NT2/D1 (cell line): ENCODE measurements at regions not wholly inside any gene's neighbourhood (a gene's known extent, or its start where the extent isn't known, plus 50 kb on each side); places are given as distances from the start of the nearest gene placed in this dataset.

Experiments used
- DNase-seq: peaks from one replicate; pipeline ENCODE4 v3.0.0-alpha.2; 2011; ENCODE audit warnings: low read depth, low spot score
- H3K27me3 ChIP-seq: 2 replicates; pipeline ENCODE4 v1.6.0; 2011; ENCODE audit warnings: mild to moderate bottlenecking; ENCODE audit not compliant: insufficient read length, insufficient read depth
- H3K36me3 ChIP-seq: 2 replicates; pipeline ENCODE4 v1.6.1; 2011; ENCODE audit warnings: mild to moderate bottlenecking, low read length, mixed read lengths; ENCODE audit not compliant: insufficient read depth, insufficient read length
- H3K4me1 ChIP-seq: 2 replicates; pipeline ENCODE4 v1.5.1; 2011; ENCODE audit not compliant: insufficient read depth, insufficient read length
- H3K4me3 ChIP-seq: 2 replicates; pipeline ENCODE4 v1.5.1; 2011; ENCODE audit warnings: low read depth; ENCODE audit not compliant: insufficient read length
- H3K9ac ChIP-seq: 2 replicates; pipeline ENCODE4 v1.6.0; 2011; ENCODE audit warnings: low read depth; ENCODE audit not compliant: insufficient read length
- H3K9me3 ChIP-seq: 2 replicates; pipeline ENCODE4 v1.5.1; 2011; ENCODE audit warnings: mild to moderate bottlenecking, low read length; ENCODE audit not compliant: insufficient read depth
- SUZ12 ChIP-seq: IDR thresholded peaks from 2 replicates; pipeline ENCODE4 v1.6.1; 2011; ENCODE audit not compliant: insufficient read length, insufficient read depth; ENCODE audit errors: extremely low read depth
- YY1 ChIP-seq: IDR thresholded peaks from 2 replicates; pipeline ENCODE4 v1.6.1; 2011; ENCODE audit not compliant: insufficient read length, insufficient read depth
- ZNF274 ChIP-seq: IDR thresholded peaks from 2 replicates; pipeline ENCODE4 v1.6.1; 2011; ENCODE audit warnings: mild to moderate bottlenecking, low read depth, low read length

- Histone ChIP-seq H3K4me1 (no peaks in the 10 kb centered on the region), H3K4me3 (no peak overlapping the region), H3K27me3 (no peaks in the 10 kb centered on the region), H3K9ac (no peak overlapping the region), H3K9me3 (peaks cover 6% of the 10 kb centered on the region; the same call in 1 of the 2 replicates), H3K36me3 (no peaks in the 10 kb centered on the region)
- peak; percentile 61 for DNase-seq
- TF ChIP-seq ZNF274 (no peak), SUZ12 (no peak), YY1 (no peak)
Observed at GRCh38 chr16:48862087-48862532, 252.1 kb upstream of the N4BP1 start.

GRCh38 chr16:48860341-48860740, 250.4 kb upstream of the N4BP1 start:
- H3K9me3 ChIP-seq, result no peaks in the 10 kb centered on the region
- no peaks in the 10 kb centered on the region for H3K36me3 ChIP-seq
- no peaks in the 10 kb centered on the region for H3K27me3 ChIP-seq
- no peak overlapping the region for H3K4me3 ChIP-seq
- no peak for DNase-seq
- no peaks in the 10 kb centered on the region for H3K4me1 ChIP-seq
- H3K9ac ChIP-seq, result no peak overlapping the region
- TF ChIP-seq YY1, result no peak
- TF ChIP-seq ZNF274, result no peak
- TF ChIP-seq SUZ12, result no peak

GRCh38 chr16:48852951-48853350, 243.0 kb upstream of the N4BP1 start:
- H3K9ac ChIP-seq, result no peak overlapping the region
- TF ChIP-seq ZNF274, result no peak
- no peak for TF ChIP-seq SUZ12
- TF ChIP-seq YY1, result no peak
- no peak for DNase-seq

GRCh38 chr16:48852458-48852857, 242.5 kb upstream of the N4BP1 start:
- no peaks in the 10 kb centered on the region for H3K9me3 ChIP-seq
- no peaks in the 10 kb centered on the region for H3K27me3 ChIP-seq
- no peaks in the 10 kb centered on the region for H3K4me1 ChIP-seq
- TF ChIP-seq SUZ12 (no peak), YY1 (no peak), ZNF274 (no peak)
- no peak overlapping the region for H3K4me3 ChIP-seq
- no peak for DNase-seq
- H3K36me3 ChIP-seq, result no peaks in the 10 kb centered on the region
- H3K9ac ChIP-seq, result no peak overlapping the region

More at GRCh38 chr16:48852951-48853350, 243.0 kb upstream of the N4BP1 start:
- Histone ChIP-seq H3K4me3 (no peak overlapping the region), H3K9me3 (no peaks in the 10 kb centered on the region), H3K27me3 (no peaks in the 10 kb centered on the region), H3K4me1 (no peaks in the 10 kb centered on the region), H3K36me3 (no peaks in the 10 kb centered on the region)

GRCh38 chr16:48850097-48850770, 240.3 kb upstream of the N4BP1 start:
- Histone ChIP-seq H3K4me3 (no peak overlapping the region), H3K9me3 (no peaks in the 10 kb centered on the region), H3K4me1 (no peaks in the 10 kb centered on the region), H3K36me3 (no peaks in the 10 kb centered on the region), H3K27me3 (peaks cover 3% of the 10 kb centered on the region), H3K9ac (no peak overlapping the region)
- DNase-seq, result no peak
- TF ChIP-seq ZNF274, result no peak
- TF ChIP-seq YY1, result no peak

GRCh38 chr16:48846277-48846676, 236.3 kb upstream of the N4BP1 start:
- TF ChIP-seq YY1 (no peak), SUZ12 (no peak)
- H3K9ac ChIP-seq, result no peak overlapping the region
- no peak overlapping the region for H3K4me3 ChIP-seq
- H3K4me1 ChIP-seq, result no peaks in the 10 kb centered on the region
- no peak for DNase-seq
- peaks cover 3% of the 10 kb centered on the region for H3K27me3 ChIP-seq
- no peaks in the 10 kb centered on the region for H3K9me3 ChIP-seq
- no peaks in the 10 kb centered on the region for H3K36me3 ChIP-seq

GRCh38 chr16:48845261-48845660, 235.3 kb upstream of the N4BP1 start:
- TF ChIP-seq SUZ12 (no peak), YY1 (no peak), ZNF274 (no peak)
- no peak overlapping the region for H3K9ac ChIP-seq
- DNase-seq, result no peak
- H3K4me1 ChIP-seq, result no peaks in the 10 kb centered on the region
- no peaks in the 10 kb centered on the region for H3K9me3 ChIP-seq
- H3K4me3 ChIP-seq, result no peak overlapping the region
- H3K36me3 ChIP-seq, result no peaks in the 10 kb centered on the region
- peaks cover 3% of the 10 kb centered on the region for H3K27me3 ChIP-seq
